ENCODE measurements at regions not wholly inside any gene's neighbourhood (a gene's known extent, or its start where the extent isn't known, plus 50 kb on each side); places are given as distances from the start of the nearest gene placed in this dataset.
A peak's percentile ranks its signal among the peaks of the same experiment; 100 is the strongest.

- CTCF ChIA-PET = interaction anchor here (1.5 kb wide), 1 partner anchor 9 kb away, joined by 5 read pairs; no protein-coding TSS in a partner anchor
- no peaks in the 10 kb centered on the region for H3K4me1 ChIP-seq (ENCODE audit: control insufficient read depth, insufficient read depth, low read length)
- H3K9ac ChIP-seq (ENCODE audit: control insufficient read depth, insufficient read depth, low read length) = no peak overlapping the region
- WGBS (ENCODE audit: insufficient coverage, insufficient replicate concordance, low lambda C conversion rate, missing lambda C conversion rate) = 38% methylated on average over 4 of the region's 4 CpGs
- SMC1A ChIA-PET (ENCODE audit: uncharacterized antibody, unreplicated experiment) = interaction anchor here (1.0 to 1.9 kb wide), 5 partner anchors 10 to 117 kb away, joined by 3 to 10 read pairs (median 5); partner anchors contain the start of gene PCDH18
- no peaks in the 10 kb centered on the region for H3K36me3 ChIP-seq (ENCODE audit: control insufficient read depth in 2 of 2, insufficient read depth in 2 of 2, low read length in 1 of 2)
- in situ Hi-C loops (cut with MboI) (no loop called here), intact Hi-C loops (cut with micrococcal nuclease; ENCODE audit: unreplicated experiment) (no loop called here)
- no peaks in the 10 kb centered on the region for H3K27me3 ChIP-seq (replicated peaks in 1 of 2; ENCODE audit: control insufficient read depth in 2 of 2, insufficient read depth in 2 of 2, low read length in 1 of 2)
- H3K4me2 ChIP-seq (ENCODE audit: control insufficient read depth, insufficient read depth) = no peak overlapping the region
- no peak overlapping the region for H3K4me3 ChIP-seq
- peak; percentile 18 for FAIRE-seq
- no peak for DNase-seq (ENCODE audit: low read depth, low spot score)
- H2AFZ ChIP-seq (ENCODE audit: control insufficient read depth, low read depth, low read length) = no peak overlapping the region
- ATAC-seq = no peak
- BruUV-seq (replicated peaks) = no TSS peak
- H3K27ac ChIP-seq (ENCODE audit: control insufficient read depth, insufficient read depth) = no peak overlapping the region
- H3K79me2 ChIP-seq (ENCODE audit: control insufficient read depth, insufficient read depth, low read length) = no peaks in the 10 kb centered on the region
- TF ChIP-seq ZBTB11 (CRISPR knock-in tag; IDR thresholded peaks at IDR 0.05) = no peak
- POLR2A ChIA-PET = no interaction called here
- no peaks in the 10 kb centered on the region for H3K9me3 ChIP-seq (replicated peaks; ENCODE audit: control insufficient read depth, insufficient read depth, low read length)
- RAD21 ChIA-PET (ENCODE audit: unreplicated experiment) = no interaction called here
- H4K20me1 ChIP-seq (ENCODE audit: control insufficient read depth, insufficient read depth) = no peaks in the 10 kb centered on the region
These were observed 116.2 kb upstream of the PCDH18 start for GRCh38 chr4:137648531-137648930.

- CTCF ChIA-PET = interaction anchor here (0.6 to 1.9 kb wide), 8 partner anchors 9 to 774 kb away, joined by 3 to 7 read pairs (median 4); partner anchors contain the start of gene PCDH18
- RAD21 ChIA-PET (ENCODE audit: unreplicated experiment) = no interaction called here
- H3K9me3 ChIP-seq (replicated peaks; ENCODE audit: control insufficient read depth, insufficient read depth, low read length) = no peaks in the 10 kb centered on the region
- in situ Hi-C loops (cut with MboI) (no loop called here), intact Hi-C loops (cut with micrococcal nuclease; ENCODE audit: unreplicated experiment) (loop anchor here (2.0 kb wide), 1 partner anchor 79 kb away; no protein-coding TSS in a partner anchor)
- no peaks in the 10 kb centered on the region for H3K36me3 ChIP-seq (ENCODE audit: control insufficient read depth in 2 of 2, insufficient read depth in 2 of 2, low read length in 1 of 2)
- H3K27me3 ChIP-seq (replicated peaks in 1 of 2; ENCODE audit: control insufficient read depth in 2 of 2, insufficient read depth in 2 of 2, low read length in 1 of 2) = no peaks in the 10 kb centered on the region
- DNase-seq (ENCODE audit: low read depth, low spot score) (peak; percentile 45), ATAC-seq (peak; percentile 95), FAIRE-seq (peak; percentile 31)
- no peak overlapping the region for H3K4me2 ChIP-seq (ENCODE audit: control insufficient read depth, insufficient read depth)
- H3K27ac ChIP-seq (ENCODE audit: control insufficient read depth, insufficient read depth) = no peak overlapping the region
- H3K79me2 ChIP-seq (ENCODE audit: control insufficient read depth, insufficient read depth, low read length) = no peaks in the 10 kb centered on the region
- H3K4me1 ChIP-seq (ENCODE audit: control insufficient read depth, insufficient read depth, low read length) = no peaks in the 10 kb centered on the region
- WGBS (ENCODE audit: insufficient coverage, insufficient replicate concordance, low lambda C conversion rate, missing lambda C conversion rate) = 82% methylated on average over 1 of the region's 1 CpG
- SMC1A ChIA-PET (ENCODE audit: uncharacterized antibody, unreplicated experiment) = interaction anchor here (1.1 to 1.9 kb wide), 5 partner anchors 9 to 116 kb away, joined by 3 to 10 read pairs (median 8); partner anchors contain the start of gene PCDH18
- H3K4me3 ChIP-seq = no peak overlapping the region
- POLR2A ChIA-PET = no interaction called here
- H3K9ac ChIP-seq (ENCODE audit: control insufficient read depth, insufficient read depth, low read length) = no peak overlapping the region
- H4K20me1 ChIP-seq (ENCODE audit: control insufficient read depth, insufficient read depth) = no peaks in the 10 kb centered on the region
- no TSS peak for BruUV-seq (replicated peaks)
- H2AFZ ChIP-seq (ENCODE audit: control insufficient read depth, low read depth, low read length) = no peak overlapping the region
- no peak for TF ChIP-seq BRCA1 (IDR thresholded peaks at IDR 0.05; ENCODE audit: low read depth, low read length)
- TF ChIP-seq TCF7 (IDR thresholded peaks at IDR 0.05; ENCODE audit: borderline replicate concordance) = no peak
- TF ChIP-seq ASH2L (IDR thresholded peaks at IDR 0.05; ENCODE audit: borderline replicate concordance, low read depth) = no peak
- no peak for TF ChIP-seq ATF3 (IDR thresholded peaks at IDR 0.05; ENCODE audit: borderline replicate concordance, extremely low read depth, low read depth, low read length)
- TF ChIP-seq NR2C1 (IDR thresholded peaks at IDR 0.05) = no peak
- TF ChIP-seq ZBED1 (IDR thresholded peaks at IDR 0.05; ENCODE audit: borderline replicate concordance) = no peak; the same call in 1 of the 2 replicates
- no peak for TF ChIP-seq SREBF1 (IDR thresholded peaks at IDR 0.05; ENCODE audit: low read length)
- TF ChIP-seq ESRRA (IDR thresholded peaks at IDR 0.05; ENCODE audit: low read length) = no peak
- no peak for TF ChIP-seq RAD51 (IDR thresholded peaks at IDR 0.05)
- TF ChIP-seq POLR2AphosphoS2 (IDR thresholded peaks at IDR 0.05; ENCODE audit: low read depth, low read length) = no peak
- no peak for TF ChIP-seq STAT3 (IDR thresholded peaks at IDR 0.05; ENCODE audit: low read depth, low read length)
- TF ChIP-seq EZH2 (IDR thresholded peaks at IDR 0.05; ENCODE audit: borderline replicate concordance, control insufficient read depth, low read depth, low read length) = no peak
- no peak for TF ChIP-seq ELK1 (IDR thresholded peaks at IDR 0.05; ENCODE audit: low read depth, low read length)
These were observed 115.1 kb upstream of the PCDH18 start for GRCh38 chr4:137647375-137647774.

Data from GM12878 (cell line).